ENCODE measurements at regions not wholly inside any gene's neighbourhood (a gene's known extent, or its start where the extent isn't known, plus 50 kb on each side); places are given as distances from the start of the nearest gene placed in this dataset.
"Not testable (repeated sequence)": the region's sequence is repeated elsewhere in the genome, so short reads cannot be mapped to it uniquely, and the experiment has no call there.

GRCh38 chr4:138347561-138347960, 105.4 kb upstream of the SLC7A11 start:
- TF ChIP-seq, protein P1, sequence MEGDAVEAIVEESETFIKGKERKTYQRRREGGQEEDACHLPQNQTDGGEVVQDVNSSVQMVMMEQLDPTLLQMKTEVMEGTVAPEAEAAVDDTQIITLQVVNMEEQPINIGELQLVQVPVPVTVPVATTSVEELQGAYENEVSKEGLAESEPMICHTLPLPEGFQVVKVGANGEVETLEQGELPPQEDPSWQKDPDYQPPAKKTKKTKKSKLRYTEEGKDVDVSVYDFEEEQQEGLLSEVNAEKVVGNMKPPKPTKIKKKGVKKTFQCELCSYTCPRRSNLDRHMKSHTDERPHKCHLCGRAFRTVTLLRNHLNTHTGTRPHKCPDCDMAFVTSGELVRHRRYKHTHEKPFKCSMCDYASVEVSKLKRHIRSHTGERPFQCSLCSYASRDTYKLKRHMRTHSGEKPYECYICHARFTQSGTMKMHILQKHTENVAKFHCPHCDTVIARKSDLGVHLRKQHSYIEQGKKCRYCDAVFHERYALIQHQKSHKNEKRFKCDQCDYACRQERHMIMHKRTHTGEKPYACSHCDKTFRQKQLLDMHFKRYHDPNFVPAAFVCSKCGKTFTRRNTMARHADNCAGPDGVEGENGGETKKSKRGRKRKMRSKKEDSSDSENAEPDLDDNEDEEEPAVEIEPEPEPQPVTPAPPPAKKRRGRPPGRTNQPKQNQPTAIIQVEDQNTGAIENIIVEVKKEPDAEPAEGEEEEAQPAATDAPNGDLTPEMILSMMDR (conservative IDR thresholded peaks at IDR 0.05; ENCODE audit: low read depth), result no peak
- no peak for DNase-seq (ENCODE audit: low spot score)
- CTCF ChIA-PET, result no interaction called here
- POLR2A ChIA-PET (ENCODE audit: low non-redundant PET), result interaction anchor here (0.6 kb wide), 1 partner anchor 109 kb away, joined by 3 read pairs; no protein-coding TSS in a partner anchor
- no peak overlapping the region for H3K27ac ChIP-seq

GRCh38 chr4:138344851-138345250, 102.7 kb upstream of the SLC7A11 start:
- TF ChIP-seq, protein P1 (conservative IDR thresholded peaks at IDR 0.05; ENCODE audit: low read depth), result no peak
- ChIA-PET CTCF (no interaction called here), POLR2A (ENCODE audit: low non-redundant PET) (interaction anchor here (0.6 to 0.7 kb wide), 2 partner anchors 96 to 1347 kb away, joined by 4 read pairs; no protein-coding TSS in a partner anchor)
- H3K27ac ChIP-seq, result no peak overlapping the region
- no peak for DNase-seq (ENCODE audit: low spot score)

DNA sequence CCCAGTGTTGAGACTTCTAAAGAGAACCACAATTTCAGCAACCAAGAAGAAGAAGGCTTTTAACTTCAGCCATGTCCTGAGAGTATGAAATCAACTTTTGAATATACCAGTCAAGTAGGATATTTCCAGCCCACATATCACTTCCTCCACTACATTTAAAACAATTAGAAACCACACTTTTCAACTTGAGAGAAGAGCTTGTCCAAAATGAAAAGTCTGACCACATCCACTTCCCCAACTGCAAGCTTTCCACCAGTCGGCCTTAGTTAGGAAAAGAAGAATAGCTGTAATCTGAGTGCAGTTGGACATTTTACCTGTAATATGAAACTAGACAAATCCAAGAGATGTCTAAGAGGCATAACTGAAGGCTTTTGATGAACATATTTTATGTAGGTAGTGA, 101.9 kb upstream of the SLC7A11 start:
- no peak overlapping the region for H3K27ac ChIP-seq
- ChIA-PET POLR2A (ENCODE audit: low non-redundant PET) (no interaction called here), CTCF (interaction anchor here (0.5 kb wide), 1 partner anchor 691 kb away, joined by 3 read pairs; no protein-coding TSS in a partner anchor)
- no peak for DNase-seq (ENCODE audit: low spot score)
- TF ChIP-seq, protein P1 (conservative IDR thresholded peaks at IDR 0.05; ENCODE audit: low read depth), result no peak

- TF ChIP-seq, protein P1 (conservative IDR thresholded peaks at IDR 0.05; ENCODE audit: low read depth), result no peak
- CTCF ChIA-PET, result interaction anchor here (0.7 kb wide), 1 partner anchor 100 kb away, joined by 3 read pairs; the partner anchor contains the start of gene SLC7A11
- POLR2A ChIA-PET (ENCODE audit: low non-redundant PET), result no interaction called here
- no peak for DNase-seq (ENCODE audit: low spot score)
- no peak overlapping the region for H3K27ac ChIP-seq
Measured at GRCh38 chr4:138341739-138342415, 99.7 kb upstream of the SLC7A11 start.

- ChIA-PET POLR2A (ENCODE audit: low non-redundant PET) (no interaction called here), CTCF (no interaction called here)
- TF ChIP-seq, protein P1 (conservative IDR thresholded peaks at IDR 0.05; ENCODE audit: low read depth), result no peak
- DNase-seq (ENCODE audit: low spot score), result no peak
- H3K27ac ChIP-seq, result no peak overlapping the region
Measured at GRCh38 chr4:138338840-138339239, 96.7 kb upstream of the SLC7A11 start.

GRCh38 chr4:138338222-138338621, 96.1 kb upstream of the SLC7A11 start:
- CTCF ChIA-PET; DNase-seq (ENCODE audit: low spot score); POLR2A ChIA-PET (ENCODE audit: low non-redundant PET); H3K27ac ChIP-seq: not testable (repeated sequence)

DNA sequence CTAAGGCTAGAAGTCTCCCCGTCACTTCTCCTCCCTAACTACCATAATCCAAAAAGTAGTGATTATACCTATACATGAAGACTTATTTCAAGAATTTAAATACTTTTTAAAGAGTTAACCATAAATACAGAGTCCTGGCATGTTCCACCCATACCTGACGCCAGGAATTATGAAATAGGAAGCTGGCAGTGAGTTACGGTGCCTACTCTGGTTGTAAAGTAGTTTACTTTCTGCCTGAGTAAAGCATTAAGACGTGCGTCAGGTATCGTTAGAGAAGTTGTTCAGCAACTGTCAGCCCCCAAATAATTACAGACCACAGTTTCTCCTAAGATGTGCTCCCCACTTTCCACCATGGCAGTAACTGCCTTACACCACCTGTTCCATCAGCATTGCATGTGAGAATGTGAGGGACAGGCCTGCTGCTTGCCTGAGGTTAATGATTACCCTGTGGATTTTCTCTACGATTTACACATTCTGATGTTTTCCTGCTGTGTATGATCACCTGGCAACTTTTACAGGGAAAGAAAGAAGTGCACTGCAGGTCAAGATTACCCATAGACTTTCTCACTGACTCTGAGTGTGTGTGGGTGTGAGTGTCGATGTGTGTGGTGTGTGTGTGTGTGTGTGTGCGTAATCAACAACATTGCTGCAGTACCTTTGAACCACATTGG, 92.3 kb upstream of the SLC7A11 start:
- TF ChIP-seq, protein P1 (conservative IDR thresholded peaks at IDR 0.05; ENCODE audit: low read depth), result no peak
- DNase-seq (ENCODE audit: low spot score), result no peak
- POLR2A ChIA-PET (ENCODE audit: low non-redundant PET), result no interaction called here
- CTCF ChIA-PET, result interaction anchor here (0.5 kb wide), 1 partner anchor 185 kb away, joined by 3 read pairs; no protein-coding TSS in a partner anchor
- no peak overlapping the region for H3K27ac ChIP-seq

- H3K27ac ChIP-seq; CTCF ChIA-PET; POLR2A ChIA-PET (ENCODE audit: low non-redundant PET); DNase-seq (ENCODE audit: low spot score): not testable (repeated sequence)
Measured at GRCh38 chr4:138332415-138332814, 90.3 kb upstream of the SLC7A11 start.
